WTC11 (cell line): ENCODE measurements at regions not wholly inside any gene's neighbourhood (a gene's known extent, or its start where the extent isn't known, plus 50 kb on each side); places are given as distances from the start of the nearest gene placed in this dataset.

ENCODE experiments used
- ATAC-seq: fragments of 200-7000 bp; cut with Tn5 transposase; 2 replicates; pipeline ENCODE4 v1.10.0; 2021; ENCODE audit warnings: mild to moderate bottlenecking, moderate library complexity
- CTCF ChIA-PET: fragments of 300-600 bp; sonication (Branson Sonifier 250); formaldehyde crosslinking; loops from one replicate; lab custom pipeline; 2021; ENCODE audit warnings: antibody characterized with exemption; lab: Charles Lee
- POLR2A ChIA-PET: fragments of 350-600 bp; sonication (Branson Sonifier 250); formaldehyde crosslinking; loops from one replicate; lab custom pipeline; 2021; ENCODE audit warnings: antibody characterized with exemption; lab: Charles Lee
- DNase-seq: peaks from one replicate; pipeline ENCODE4 v3.0.0; 2021; ENCODE audit warnings: low spot score
- H3K27ac Mint-ChIP-seq: 2 replicates; pipeline ENCODE4 v1.8.0; 2021; ENCODE audit warnings: mixed read lengths
- H3K27me3 Mint-ChIP-seq: 2 replicates; pipeline ENCODE4 v1.8.0; 2021; ENCODE audit warnings: low read depth, mild to moderate bottlenecking, moderate library complexity, mixed read lengths
- H3K36me3 Mint-ChIP-seq: 2 replicates; pipeline ENCODE4 v1.8.0; 2021; ENCODE audit warnings: mixed read lengths
- H3K4me1 Mint-ChIP-seq: 2 replicates; pipeline ENCODE4 v1.8.0; 2022; ENCODE audit warnings: mixed read lengths
- H3K4me3 Mint-ChIP-seq: 2 replicates; pipeline ENCODE4 v1.8.0; 2021; ENCODE audit warnings: mild to moderate bottlenecking, moderate library complexity, mixed read lengths
- H3K9me3 Mint-ChIP-seq: 2 replicates; pipeline ENCODE4 v1.8.0; 2021; ENCODE audit warnings: mixed read lengths
- CBFB ChIP-seq: sonication (generic); formaldehyde crosslinking; IDR thresholded peaks from 2 replicates; pipeline ENCODE4 v1.8.1; 2022; ENCODE audit warnings: mild to moderate bottlenecking, low read depth, missing genetic modification reagents
- CTCF ChIP-seq: fragments of 200-600 bp; IDR thresholded peaks from 2 replicates; pipeline ENCODE4 v1.8.0; 2022; ENCODE audit warnings: antibody characterized with exemption
- ELF4 ChIP-seq: sonication (generic); formaldehyde crosslinking; IDR thresholded peaks from 2 replicates; pipeline ENCODE4 v1.8.1; 2022; ENCODE audit warnings: low read depth, mild to moderate bottlenecking, moderate library complexity, missing genetic modification reagents
- ETV6 ChIP-seq: sonication (generic); formaldehyde crosslinking; IDR thresholded peaks from 2 replicates; pipeline ENCODE4 v1.8.1; 2022; ENCODE audit warnings: mild to moderate bottlenecking, missing genetic modification reagents
- FOXK1 ChIP-seq: sonication (generic); formaldehyde crosslinking; IDR thresholded peaks from 2 replicates; pipeline ENCODE4 v1.8.0; 2022; ENCODE audit warnings: mild to moderate bottlenecking, moderate library complexity, missing genetic modification reagents
- FOXP1 ChIP-seq: sonication (generic); formaldehyde crosslinking; IDR thresholded peaks from 2 replicates; pipeline ENCODE4 v1.8.0; 2022; ENCODE audit warnings: missing genetic modification reagents, mild to moderate bottlenecking, moderate library complexity, borderline replicate concordance
- PREB ChIP-seq: sonication (generic); formaldehyde crosslinking; IDR thresholded peaks from 2 replicates; pipeline ENCODE4 v1.8.1; 2022; ENCODE audit warnings: mild to moderate bottlenecking, missing genetic modification reagents, moderate library complexity, borderline replicate concordance
- RELA ChIP-seq: sonication (generic); formaldehyde crosslinking; IDR thresholded peaks from 2 replicates; pipeline ENCODE4 v1.8.1; 2022; ENCODE audit warnings: missing genetic modification reagents, mild to moderate bottlenecking, borderline replicate concordance
- TCF7 ChIP-seq: sonication (generic); formaldehyde crosslinking; IDR thresholded peaks from 2 replicates; pipeline ENCODE4 v1.8.0; 2022; ENCODE audit warnings: mild to moderate bottlenecking, low read depth, missing genetic modification reagents, moderate library complexity
- TEAD1 ChIP-seq: sonication (generic); formaldehyde crosslinking; IDR thresholded peaks from 2 replicates; pipeline ENCODE4 v1.8.0; 2022; ENCODE audit warnings: mild to moderate bottlenecking, missing genetic modification reagents
- ZBTB43 ChIP-seq: sonication (generic); formaldehyde crosslinking; IDR thresholded peaks from 2 replicates; pipeline ENCODE4 v1.8.1; 2023; ENCODE audit warnings: mild to moderate bottlenecking, missing genetic modification reagents
- ZMAT4 ChIP-seq: fragments of 250-450 bp; sonication (Bioruptor Pico); IDR thresholded peaks from 2 replicates; pipeline ENCODE4 v1.9.0; 2021; ENCODE audit warnings: mild to moderate bottlenecking
- ZNF138 ChIP-seq: sonication (generic); formaldehyde crosslinking; conservative IDR thresholded peaks from 2 replicates; pipeline ENCODE4 v1.8.1; 2022; ENCODE audit warnings: mild to moderate bottlenecking, moderate library complexity, missing genetic modification reagents
- ZNF396 ChIP-seq: fragments of 250-450 bp; sonication (Bioruptor Pico); IDR thresholded peaks from 2 replicates; pipeline ENCODE4 v1.8.0; 2021; ENCODE audit warnings: mild to moderate bottlenecking, moderate library complexity, borderline replicate concordance
- ZNF423 ChIP-seq: fragments of 250-450 bp; sonication (Bioruptor Pico); IDR thresholded peaks from 2 replicates; pipeline ENCODE4 v2.1.2; 2022; ENCODE audit warnings: mild to moderate bottlenecking, moderate library complexity
- TF ChIP-seq, protein P1 (sequence below): sonication (generic); formaldehyde crosslinking; IDR thresholded peaks from 2 replicates; pipeline ENCODE4 v1.8.1; 2022; ENCODE audit warnings: missing genetic modification reagents, borderline replicate concordance
- TF ChIP-seq, protein P2 (sequence below): sonication (generic); formaldehyde crosslinking; IDR thresholded peaks from 2 replicates; pipeline ENCODE4 v1.8.0; 2022; ENCODE audit warnings: missing genetic modification reagents
- TF ChIP-seq, protein P3 (sequence below): fragments of 250-450 bp; sonication (Bioruptor Pico); IDR thresholded peaks from 2 replicates; pipeline ENCODE4 v1.8.0; 2021; ENCODE audit warnings: mild to moderate bottlenecking
- TF ChIP-seq, protein P4 (sequence below): sonication (generic); formaldehyde crosslinking; IDR thresholded peaks from 2 replicates; pipeline ENCODE4 v1.8.1; 2022; ENCODE audit warnings: low read depth, missing genetic modification reagents, borderline replicate concordance

- TF ChIP-seq, protein P1, sequence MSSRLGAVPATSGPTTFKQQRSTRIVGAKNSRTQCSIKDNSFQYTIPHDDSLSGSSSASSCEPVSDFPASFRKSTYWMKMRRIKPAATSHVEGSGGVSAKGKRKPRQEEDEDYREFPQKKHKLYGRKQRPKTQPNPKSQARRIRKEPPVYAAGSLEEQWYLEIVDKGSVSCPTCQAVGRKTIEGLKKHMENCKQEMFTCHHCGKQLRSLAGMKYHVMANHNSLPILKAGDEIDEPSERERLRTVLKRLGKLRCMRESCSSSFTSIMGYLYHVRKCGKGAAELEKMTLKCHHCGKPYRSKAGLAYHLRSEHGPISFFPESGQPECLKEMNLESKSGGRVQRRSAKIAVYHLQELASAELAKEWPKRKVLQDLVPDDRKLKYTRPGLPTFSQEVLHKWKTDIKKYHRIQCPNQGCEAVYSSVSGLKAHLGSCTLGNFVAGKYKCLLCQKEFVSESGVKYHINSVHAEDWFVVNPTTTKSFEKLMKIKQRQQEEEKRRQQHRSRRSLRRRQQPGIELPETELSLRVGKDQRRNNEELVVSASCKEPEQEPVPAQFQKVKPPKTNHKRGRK: no peak
- TF ChIP-seq ETV6 (CRISPR knock-in tag): no peak
- TF ChIP-seq, protein P2, sequence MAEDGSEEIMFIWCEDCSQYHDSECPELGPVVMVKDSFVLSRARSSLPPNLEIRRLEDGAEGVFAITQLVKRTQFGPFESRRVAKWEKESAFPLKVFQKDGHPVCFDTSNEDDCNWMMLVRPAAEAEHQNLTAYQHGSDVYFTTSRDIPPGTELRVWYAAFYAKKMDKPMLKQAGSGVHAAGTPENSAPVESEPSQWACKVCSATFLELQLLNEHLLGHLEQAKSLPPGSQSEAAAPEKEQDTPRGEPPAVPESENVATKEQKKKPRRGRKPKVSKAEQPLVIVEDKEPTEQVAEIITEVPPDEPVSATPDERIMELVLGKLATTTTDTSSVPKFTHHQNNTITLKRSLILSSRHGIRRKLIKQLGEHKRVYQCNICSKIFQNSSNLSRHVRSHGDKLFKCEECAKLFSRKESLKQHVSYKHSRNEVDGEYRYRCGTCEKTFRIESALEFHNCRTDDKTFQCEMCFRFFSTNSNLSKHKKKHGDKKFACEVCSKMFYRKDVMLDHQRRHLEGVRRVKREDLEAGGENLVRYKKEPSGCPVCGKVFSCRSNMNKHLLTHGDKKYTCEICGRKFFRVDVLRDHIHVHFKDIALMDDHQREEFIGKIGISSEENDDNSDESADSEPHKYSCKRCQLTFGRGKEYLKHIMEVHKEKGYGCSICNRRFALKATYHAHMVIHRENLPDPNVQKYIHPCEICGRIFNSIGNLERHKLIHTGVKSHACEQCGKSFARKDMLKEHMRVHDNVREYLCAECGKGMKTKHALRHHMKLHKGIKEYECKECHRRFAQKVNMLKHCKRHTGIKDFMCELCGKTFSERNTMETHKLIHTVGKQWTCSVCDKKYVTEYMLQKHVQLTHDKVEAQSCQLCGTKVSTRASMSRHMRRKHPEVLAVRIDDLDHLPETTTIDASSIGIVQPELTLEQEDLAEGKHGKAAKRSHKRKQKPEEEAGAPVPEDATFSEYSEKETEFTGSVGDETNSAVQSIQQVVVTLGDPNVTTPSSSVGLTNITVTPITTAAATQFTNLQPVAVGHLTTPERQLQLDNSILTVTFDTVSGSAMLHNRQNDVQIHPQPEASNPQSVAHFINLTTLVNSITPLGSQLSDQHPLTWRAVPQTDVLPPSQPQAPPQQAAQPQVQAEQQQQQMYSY: no peak
- no peak for TF ChIP-seq ZNF138 (CRISPR knock-in tag)
- TF ChIP-seq CBFB: no peak
- no peak for TF ChIP-seq ZMAT4
- TF ChIP-seq, protein P3, sequence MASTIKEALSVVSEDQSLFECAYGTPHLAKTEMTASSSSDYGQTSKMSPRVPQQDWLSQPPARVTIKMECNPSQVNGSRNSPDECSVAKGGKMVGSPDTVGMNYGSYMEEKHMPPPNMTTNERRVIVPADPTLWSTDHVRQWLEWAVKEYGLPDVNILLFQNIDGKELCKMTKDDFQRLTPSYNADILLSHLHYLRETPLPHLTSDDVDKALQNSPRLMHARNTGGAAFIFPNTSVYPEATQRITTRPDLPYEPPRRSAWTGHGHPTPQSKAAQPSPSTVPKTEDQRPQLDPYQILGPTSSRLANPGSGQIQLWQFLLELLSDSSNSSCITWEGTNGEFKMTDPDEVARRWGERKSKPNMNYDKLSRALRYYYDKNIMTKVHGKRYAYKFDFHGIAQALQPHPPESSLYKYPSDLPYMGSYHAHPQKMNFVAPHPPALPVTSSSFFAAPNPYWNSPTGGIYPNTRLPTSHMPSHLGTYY (CRISPR knock-in tag): no peak
Measured at GRCh38 chr14:43012817-43013216, 1406.1 kb downstream of the LRFN5 start (continued).

DNA sequence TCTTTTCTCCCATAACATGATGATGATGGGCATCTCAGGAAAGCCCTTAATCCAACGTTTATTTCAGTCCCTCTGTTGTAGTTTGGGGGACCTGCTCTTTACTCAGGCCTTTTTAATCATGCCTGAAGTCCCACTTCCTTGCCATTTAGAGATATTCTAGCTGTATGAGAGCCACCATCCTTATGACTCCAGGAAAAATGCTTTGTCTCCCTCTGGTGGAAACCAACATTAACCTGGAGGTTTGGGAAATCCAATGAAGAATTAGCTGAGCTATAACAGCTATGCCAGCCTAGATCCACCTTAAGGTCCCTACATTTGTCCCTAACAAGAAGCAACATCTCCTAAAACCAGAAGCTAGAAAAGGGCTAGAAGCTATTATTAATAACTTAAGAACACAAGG lies 1399.1 kb downstream of the LRFN5 start:
- Mint-ChIP-seq H3K27me3 (peaks cover 4% of the 10 kb centered on the region; the same call in 1 of the 2 replicates), H3K9me3 (peaks cover 84% of the 10 kb centered on the region), H3K4me3 (no peak overlapping the region), H3K36me3 (peaks cover 77% of the 10 kb centered on the region), H3K4me1 (no peaks in the 10 kb centered on the region), H3K27ac (no peak overlapping the region)
- ChIA-PET CTCF (interaction anchor here (0.7 kb wide), 1 partner anchor 106 kb away, joined by 3 read pairs; no protein-coding TSS in a partner anchor), POLR2A (no interaction called here)
- TF ChIP-seq ZMAT4 (no peak), TEAD1 (CRISPR knock-in tag) (no peak), ZNF138 (CRISPR knock-in tag) (no peak), RELA (CRISPR knock-in tag) (no peak), ZNF396 (CRISPR knock-in tag) (no peak), FOXK1 (CRISPR knock-in tag) (no peak), ZBTB43 (no peak)
- DNase-seq: no peak
- ATAC-seq: no peak

- Mint-ChIP-seq H3K4me3 (no peak overlapping the region), H3K27ac (no peak overlapping the region), H3K4me1 (no peaks in the 10 kb centered on the region), H3K9me3 (peaks cover 86% of the 10 kb centered on the region), H3K27me3 (peaks cover 4% of the 10 kb centered on the region; the same call in 1 of the 2 replicates), H3K36me3 (peaks cover 79% of the 10 kb centered on the region)
- CTCF ChIA-PET: no interaction called here
- POLR2A ChIA-PET: no interaction called here
- ATAC-seq (no peak), DNase-seq (no peak)
- TF ChIP-seq ZNF423 (CRISPR knock-in tag): no peak
- TF ChIP-seq PREB: no peak
- TF ChIP-seq CTCF: no peak
- TF ChIP-seq, protein P4, sequence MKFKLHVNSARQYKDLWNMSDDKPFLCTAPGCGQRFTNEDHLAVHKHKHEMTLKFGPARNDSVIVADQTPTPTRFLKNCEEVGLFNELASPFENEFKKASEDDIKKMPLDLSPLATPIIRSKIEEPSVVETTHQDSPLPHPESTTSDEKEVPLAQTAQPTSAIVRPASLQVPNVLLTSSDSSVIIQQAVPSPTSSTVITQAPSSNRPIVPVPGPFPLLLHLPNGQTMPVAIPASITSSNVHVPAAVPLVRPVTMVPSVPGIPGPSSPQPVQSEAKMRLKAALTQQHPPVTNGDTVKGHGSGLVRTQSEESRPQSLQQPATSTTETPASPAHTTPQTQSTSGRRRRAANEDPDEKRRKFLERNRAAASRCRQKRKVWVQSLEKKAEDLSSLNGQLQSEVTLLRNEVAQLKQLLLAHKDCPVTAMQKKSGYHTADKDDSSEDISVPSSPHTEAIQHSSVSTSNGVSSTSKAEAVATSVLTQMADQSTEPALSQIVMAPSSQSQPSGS (CRISPR knock-in tag): no peak
- TF ChIP-seq TCF7 (CRISPR knock-in tag): no peak
- no peak for TF ChIP-seq ELF4 (CRISPR knock-in tag)
- no peak for TF ChIP-seq FOXP1 (CRISPR knock-in tag)
Measured at GRCh38 chr14:43003845-43004244, 1397.2 kb downstream of the LRFN5 start.
